Activated CD4-positive, alpha-beta T cell treated with anti-CD3 and anti-CD28 coated beads, Interleukin-2, amount 50 U/mL, for 24 hours (primary cell): ENCODE measurements at regions not wholly inside any gene's neighbourhood (a gene's known extent, or its start where the extent isn't known, plus 50 kb on each side); places are given as distances from the start of the nearest gene placed in this dataset.
"Not testable (repeated sequence)": the region's sequence is repeated elsewhere in the genome, so short reads cannot be mapped to it uniquely, and the experiment has no call there.

Source experiments
- DNase-seq, 2 donors: peaks; one replicate each; pipeline ENCODE4 v3.0.0-alpha.2; 2020; ENCODE audit warnings: low read depth in 1 of 2, low spot score in 1 of 2

DNA sequence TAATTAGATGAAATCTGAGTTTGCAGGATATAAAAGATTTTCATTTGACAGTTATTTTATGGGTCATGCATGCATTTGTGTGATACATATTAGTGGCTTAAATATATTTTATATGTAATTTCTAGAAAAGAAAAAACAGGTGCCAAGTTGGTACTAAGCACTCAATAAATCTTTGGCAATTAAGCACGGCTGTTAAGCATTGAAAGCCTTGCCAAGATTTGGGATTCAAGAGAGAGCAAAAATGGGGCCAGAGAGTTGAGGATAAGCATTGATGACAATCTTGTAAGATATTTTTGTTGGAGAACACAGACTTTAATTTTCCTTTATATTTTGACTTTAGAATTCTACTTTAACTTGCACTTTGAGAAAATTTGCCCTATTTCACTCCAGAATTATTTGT is 249.8 kb upstream of the MAD2L1 start:
- no peak for DNase-seq

DNA sequence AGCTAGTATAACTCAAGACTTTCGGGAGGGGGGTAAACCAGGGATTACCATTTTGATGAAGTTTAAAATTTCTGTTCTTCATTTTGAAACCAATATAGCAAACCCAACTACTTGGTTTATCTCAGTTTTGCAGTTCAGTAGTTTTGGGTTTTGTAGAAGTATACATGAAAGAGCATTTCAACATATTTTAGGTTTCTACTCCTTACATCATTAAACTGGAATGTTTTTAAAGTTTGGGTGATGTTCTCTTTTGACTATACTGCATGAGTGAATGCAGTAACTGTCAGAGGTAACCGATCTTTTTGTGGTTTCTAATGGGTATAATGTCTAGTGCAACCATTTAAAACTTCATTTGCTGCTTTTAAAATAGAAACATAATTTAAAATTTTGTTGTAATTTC is 248.3 kb upstream of the MAD2L1 start:
- no peak for DNase-seq

DNA sequence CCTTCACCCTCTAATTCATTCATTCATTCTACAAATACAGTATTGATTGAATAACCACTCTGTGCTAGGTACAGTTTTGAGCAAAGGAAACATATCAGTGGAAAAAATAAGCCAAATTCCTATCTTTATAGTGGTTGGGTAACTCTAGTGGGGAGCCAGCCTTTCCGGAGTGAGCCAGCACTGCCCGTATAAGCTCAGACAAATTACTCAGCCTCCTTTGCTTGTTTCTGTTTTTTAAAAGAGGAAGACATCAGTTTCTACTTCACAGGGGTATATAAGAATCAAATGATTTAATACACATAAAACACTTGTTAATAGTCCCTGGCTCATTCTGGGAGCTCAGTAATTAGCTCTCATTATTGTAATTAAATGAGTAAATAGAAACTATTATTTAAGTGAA is 238.2 kb upstream of the MAD2L1 start:
- DNase-seq = no peak

GRCh38 chr4:120299631-120300030 is 233.0 kb upstream of the MAD2L1 start:
- DNase-seq = no peak

DNA sequence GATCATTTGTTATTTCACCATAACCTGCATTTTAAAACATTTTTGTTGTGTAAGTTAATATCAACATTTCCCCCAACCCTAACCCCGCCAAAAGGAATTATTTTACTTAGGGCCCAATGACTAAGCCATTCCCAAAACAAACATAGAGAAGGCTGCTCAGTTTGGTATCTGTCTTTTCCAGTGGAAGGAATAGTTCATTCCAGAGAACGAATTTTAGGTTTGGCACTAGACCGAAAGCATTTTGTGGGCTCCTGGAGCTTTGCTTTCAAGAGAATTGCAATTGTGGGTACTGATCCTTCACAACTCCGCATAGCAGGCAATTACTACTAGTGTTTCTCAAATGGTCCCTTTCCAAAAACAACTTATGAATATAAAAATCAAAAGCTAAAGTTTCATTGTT is 226.7 kb upstream of the MAD2L1 start:
- no peak for DNase-seq

GRCh38 chr4:120291541-120291940 is 224.9 kb upstream of the MAD2L1 start:
- DNase-seq = no peak

- DNase-seq = no peak
These were observed 223.9 kb upstream of the MAD2L1 start for GRCh38 chr4:120290553-120290952.

- DNase-seq = no peak
These were observed 220.2 kb upstream of the MAD2L1 start for GRCh38 chr4:120286813-120287212.

- DNase-seq = no peak
These were observed 214.9 kb upstream of the MAD2L1 start for GRCh38 chr4:120281581-120281980.

- DNase-seq = no peak
These were observed 210.7 kb upstream of the MAD2L1 start for GRCh38 chr4:120277391-120277790.

DNA sequence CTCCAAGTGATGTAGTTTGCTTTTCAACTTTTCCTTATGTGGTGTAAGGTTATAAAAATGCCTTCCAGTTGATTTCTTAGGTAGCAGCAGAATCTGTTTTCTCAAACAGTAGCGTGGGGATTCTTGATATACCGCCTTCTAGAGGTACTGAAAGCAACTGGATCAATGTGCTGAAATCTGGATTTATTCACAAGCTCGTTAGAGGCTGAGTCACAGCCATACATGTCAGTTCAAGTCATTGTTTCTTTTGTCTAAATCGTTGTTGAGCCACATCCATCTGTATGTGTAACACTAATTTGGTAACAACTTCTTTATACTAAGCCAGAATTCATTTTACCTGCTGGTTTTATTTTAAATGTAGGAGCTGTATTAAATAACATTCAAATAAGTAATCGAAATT is 200.0 kb upstream of the MAD2L1 start:
- no peak for DNase-seq

- DNase-seq = no peak
These were observed 197.0 kb upstream of the MAD2L1 start for GRCh38 chr4:120263618-120264017.

DNA sequence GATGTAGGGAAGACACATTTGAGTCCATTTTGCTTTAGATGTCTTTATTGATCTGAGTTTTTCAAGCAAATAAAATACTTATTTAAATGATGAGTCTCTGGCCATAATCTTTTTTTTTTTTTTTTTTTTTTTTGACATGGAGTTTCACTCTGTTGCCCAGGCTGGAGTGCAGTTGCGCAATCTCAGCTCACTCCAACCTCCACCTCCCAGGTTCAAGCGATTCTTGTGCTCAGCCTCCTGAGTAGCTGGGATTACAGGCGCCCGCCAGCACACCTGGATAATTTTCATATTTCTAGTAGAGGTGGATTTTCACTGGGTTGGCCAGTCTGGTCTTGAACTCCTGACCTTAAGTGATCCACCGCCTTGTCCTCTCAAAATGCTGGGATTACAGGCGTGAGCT is 194.5 kb upstream of the MAD2L1 start:
- DNase-seq = no peak

DNA sequence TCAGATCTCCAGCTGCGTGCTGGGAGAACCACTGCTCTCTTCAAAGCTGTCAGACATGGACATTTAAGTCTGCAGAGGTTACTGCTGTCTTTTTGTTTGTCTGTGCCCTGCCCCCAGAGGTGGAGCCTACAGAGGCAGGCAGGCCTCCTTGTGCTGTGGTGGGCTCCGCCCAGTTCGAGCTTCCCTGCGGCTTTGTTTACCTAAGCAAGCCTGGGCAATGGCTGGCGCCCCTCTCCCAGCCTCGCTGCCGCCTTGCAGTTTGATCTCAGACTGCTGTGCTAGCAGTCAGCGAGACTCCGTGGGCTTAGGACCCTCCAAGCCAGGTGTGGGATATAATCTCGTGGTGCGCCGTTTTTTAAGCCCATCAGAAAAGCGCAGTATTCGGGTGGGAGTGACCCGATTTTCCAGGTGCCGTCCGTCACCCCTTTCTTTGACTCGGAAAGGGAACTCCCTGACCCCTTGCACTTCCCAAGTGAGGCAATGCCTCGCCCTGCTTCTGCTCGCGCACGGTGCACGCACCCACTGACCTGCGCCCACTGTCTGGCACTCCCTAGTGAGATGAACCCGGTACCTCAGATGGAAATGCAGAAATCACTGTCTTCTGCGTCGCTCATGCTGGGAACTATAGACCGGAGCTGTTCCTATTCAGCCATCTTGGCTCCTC is 189.6 kb upstream of the MAD2L1 start:
- DNase-seq = not testable (repeated sequence)

DNA sequence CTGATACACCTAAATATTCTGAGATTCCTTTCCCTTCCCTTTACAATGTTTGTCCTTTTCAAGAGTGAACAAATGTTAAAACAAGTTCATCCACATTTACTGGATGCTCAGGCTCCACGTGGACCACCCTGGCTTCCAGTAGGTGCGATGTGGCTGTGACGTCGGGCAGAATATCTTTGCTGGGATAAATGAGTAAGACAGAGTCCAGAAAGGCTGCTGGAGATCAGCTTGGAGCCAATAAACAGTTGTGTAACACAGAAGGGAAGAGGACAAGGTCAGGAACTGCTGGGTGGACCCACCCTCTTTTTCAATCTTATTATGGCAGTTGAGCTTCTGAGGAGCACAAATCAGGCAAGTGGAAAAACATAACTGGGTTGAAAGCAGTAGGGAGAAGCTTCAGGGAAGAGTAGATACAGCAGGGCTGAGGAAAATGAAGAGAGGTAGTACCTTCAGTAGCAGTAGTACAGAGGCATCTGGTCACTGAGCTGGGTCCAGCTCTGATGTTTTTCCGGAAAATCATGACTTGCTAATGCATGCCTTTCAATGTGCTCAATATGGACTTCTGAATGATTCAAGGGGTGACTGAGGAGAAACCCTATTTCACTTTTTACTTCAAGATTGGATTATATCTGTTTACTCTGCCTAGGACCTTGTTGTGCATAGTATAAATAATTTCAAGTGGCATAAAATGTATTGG is 171.8 kb upstream of the MAD2L1 start:
- DNase-seq = no peak

GRCh38 chr4:120236873-120237272 is 170.2 kb upstream of the MAD2L1 start:
- DNase-seq = no peak

DNA sequence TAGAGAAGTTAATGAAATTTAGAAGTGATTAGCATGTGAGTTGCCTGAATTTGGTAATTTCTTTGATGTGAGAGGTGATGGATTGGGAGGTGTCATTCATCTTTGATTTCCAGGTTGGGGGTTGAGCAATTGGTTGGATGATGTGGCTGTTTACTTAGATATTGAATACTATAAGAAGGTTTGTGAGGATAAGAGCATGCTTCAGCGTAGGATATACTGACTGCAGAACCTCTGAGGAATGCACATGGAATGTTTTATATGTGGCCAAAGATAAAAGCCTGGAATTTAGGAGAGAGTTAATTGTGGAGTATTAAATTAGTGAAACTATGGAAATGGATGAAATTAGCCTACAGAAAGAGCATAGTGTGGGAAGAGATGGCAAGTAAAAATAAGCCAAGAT is 165.4 kb upstream of the MAD2L1 start:
- DNase-seq = no peak

GRCh38 chr4:120228086-120228485 is 161.4 kb upstream of the MAD2L1 start:
- no peak for DNase-seq

DNA sequence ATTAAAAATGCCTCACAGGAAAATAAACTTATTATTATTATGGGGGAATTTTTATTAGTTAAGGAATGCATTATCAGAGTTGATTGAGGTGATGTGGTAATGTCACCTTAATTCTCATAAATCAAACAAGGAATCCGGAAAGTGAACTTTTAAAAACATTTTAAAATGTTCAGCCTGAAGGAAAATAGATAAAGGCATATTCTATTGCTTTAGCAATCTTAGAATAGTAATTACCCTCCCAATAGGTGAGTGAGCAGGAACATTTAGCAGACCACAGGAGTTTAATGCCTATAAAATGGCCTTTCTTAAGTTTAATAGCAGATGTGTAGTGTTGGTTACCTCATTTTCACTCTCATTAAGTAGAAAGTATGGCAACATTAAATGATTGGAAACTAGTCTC is 160.9 kb upstream of the MAD2L1 start:
- no peak for DNase-seq

DNA sequence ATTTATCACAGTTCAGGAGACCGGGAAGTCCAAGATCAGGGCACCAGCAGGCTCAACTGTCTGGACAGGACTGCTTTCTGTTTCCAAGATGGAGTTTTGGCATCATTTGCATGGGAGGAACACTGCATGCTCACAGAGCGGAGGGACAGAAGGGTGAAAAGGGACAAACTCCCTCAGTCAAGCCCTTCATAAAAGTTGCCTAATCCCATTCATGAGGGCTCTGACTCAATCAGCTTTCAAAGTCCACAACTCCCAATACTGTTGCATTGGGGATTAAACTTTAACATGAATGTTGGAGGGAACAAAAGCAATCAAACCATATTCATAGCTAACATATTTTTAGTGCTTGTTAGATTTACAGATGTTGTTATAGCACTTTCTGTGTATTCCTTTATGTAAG is 158.9 kb upstream of the MAD2L1 start:
- no peak for DNase-seq

DNA sequence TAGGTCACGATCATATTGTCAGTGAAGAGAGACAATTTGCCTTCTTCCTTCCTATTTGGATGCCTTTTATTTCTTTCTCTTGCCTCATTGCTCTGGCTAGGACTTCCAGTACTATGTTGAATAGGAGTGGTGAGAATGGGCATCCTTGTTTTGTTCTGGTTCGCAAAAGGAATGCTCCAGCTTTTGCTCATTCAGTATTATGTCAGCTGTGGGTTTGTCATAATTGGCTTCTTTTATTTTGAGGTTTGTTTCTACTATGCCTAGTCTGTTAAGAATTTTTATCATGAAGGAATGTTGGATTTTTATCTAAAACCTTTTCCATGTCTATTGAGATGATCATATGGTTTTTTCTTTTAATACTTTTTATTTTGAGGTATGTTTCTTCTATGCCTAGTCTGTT is 152.3 kb upstream of the MAD2L1 start:
- no peak for DNase-seq

- no peak for DNase-seq
These were observed 148.7 kb upstream of the MAD2L1 start for GRCh38 chr4:120215350-120215749.

- DNase-seq = no peak
These were observed 144.9 kb upstream of the MAD2L1 start for GRCh38 chr4:120211408-120212015.
